Fibroblast of the aortic adventitia (primary cell): ENCODE measurements at regions not wholly inside any gene's neighbourhood (a gene's known extent, or its start where the extent isn't known, plus 50 kb on each side); places are given as distances from the start of the nearest gene placed in this dataset.

Source experiments
- DNase-seq: peaks from one replicate; pipeline ENCODE4 v3.0.0-alpha.2; 2010; ENCODE audit warnings: low read depth
- H3K4me3 ChIP-seq: 2 replicates; pipeline ENCODE4 v1.5.1; 2011; ENCODE audit warnings: low read depth, mild to moderate bottlenecking, control low read depth, low read length, moderate library complexity
- TF ChIP-seq, protein P1 (sequence below): IDR thresholded peaks from 2 replicates; pipeline ENCODE4 v1.5.1; 2011; ENCODE audit warnings: mild to moderate bottlenecking, low read length, control low read depth, inconsistent platforms; ENCODE audit not compliant: insufficient read depth

DNA sequence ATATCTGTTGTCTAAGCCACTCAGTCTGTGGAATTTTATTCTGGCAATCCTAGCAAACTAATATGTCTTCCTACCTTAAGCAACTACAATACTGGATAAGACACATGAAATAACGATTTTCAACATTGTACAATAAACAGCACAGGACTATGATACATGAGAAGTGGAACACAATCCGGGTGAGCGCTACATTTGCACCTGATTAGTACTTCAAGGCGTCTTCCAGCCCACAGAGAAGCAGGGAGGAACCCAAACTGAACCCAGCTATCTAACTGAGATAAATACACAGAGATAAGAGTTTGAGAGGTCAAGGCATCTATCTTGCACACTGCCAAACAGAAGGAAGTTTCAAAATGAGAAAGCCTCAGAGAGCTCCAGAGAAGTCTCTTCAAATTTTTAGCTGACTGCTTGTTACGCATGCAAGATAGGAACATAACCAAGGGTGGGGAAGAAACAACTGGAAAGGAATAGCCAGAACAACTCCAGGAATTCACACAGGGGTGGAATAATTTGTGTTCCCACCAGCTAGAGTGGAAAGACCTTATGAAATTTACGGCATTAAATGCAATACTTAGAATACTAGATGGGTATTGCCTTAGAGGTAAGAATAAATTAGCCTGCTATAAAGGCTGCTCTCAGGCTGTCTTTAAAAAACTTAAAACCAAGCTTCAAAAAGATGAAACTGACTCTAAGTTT lies 481.8 kb downstream of the MTRR start:
- DNase-seq = no peak
- TF ChIP-seq, protein P1, sequence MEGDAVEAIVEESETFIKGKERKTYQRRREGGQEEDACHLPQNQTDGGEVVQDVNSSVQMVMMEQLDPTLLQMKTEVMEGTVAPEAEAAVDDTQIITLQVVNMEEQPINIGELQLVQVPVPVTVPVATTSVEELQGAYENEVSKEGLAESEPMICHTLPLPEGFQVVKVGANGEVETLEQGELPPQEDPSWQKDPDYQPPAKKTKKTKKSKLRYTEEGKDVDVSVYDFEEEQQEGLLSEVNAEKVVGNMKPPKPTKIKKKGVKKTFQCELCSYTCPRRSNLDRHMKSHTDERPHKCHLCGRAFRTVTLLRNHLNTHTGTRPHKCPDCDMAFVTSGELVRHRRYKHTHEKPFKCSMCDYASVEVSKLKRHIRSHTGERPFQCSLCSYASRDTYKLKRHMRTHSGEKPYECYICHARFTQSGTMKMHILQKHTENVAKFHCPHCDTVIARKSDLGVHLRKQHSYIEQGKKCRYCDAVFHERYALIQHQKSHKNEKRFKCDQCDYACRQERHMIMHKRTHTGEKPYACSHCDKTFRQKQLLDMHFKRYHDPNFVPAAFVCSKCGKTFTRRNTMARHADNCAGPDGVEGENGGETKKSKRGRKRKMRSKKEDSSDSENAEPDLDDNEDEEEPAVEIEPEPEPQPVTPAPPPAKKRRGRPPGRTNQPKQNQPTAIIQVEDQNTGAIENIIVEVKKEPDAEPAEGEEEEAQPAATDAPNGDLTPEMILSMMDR = no peak
- H3K4me3 ChIP-seq = no peak overlapping the region

- DNase-seq = no peak
- TF ChIP-seq, protein P1 = no peak
- no peak overlapping the region for H3K4me3 ChIP-seq
Observed at GRCh38 chr5:8355981-8356380, 487.0 kb downstream of the MTRR start.

DNA sequence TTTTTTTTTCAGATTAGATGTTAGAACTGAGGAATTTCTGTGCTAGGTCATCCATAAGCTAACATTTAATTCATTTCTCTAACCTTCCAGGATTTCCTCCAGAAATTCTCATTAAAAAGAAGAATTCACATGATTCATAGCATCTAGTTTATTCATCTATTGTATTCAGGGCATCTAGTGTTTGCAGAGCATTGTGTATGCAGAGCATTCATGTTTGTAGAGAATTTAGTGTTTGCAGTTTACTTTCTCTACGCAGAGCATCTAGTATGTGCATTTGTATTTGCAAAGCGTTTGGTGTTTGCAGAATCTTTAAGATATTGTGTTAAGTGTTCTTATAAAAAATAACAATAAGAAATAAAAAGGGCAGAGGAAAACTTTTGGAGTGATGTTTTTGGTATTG lies 491.1 kb downstream of the MTRR start:
- TF ChIP-seq, protein P1 = no peak
- no peak for DNase-seq

DNA sequence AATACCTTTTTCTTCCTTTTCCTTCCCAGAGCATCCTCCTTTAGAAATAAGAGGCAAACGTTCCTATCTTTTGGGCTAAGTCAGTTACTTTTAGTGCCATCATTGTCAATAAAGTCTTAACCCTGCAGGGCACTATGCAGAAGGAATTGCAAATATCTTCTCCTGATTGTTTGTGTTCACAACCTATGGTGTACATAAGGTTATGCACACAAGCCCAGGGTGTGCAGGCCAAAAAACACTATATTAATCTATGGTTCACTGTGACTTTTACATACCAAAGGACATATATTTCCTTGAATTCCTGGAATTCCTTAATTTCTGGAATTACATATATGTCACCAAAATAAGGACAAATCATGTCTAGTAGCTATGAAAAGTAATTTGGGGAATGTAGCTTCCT lies 493.5 kb downstream of the MTRR start:
- DNase-seq = no peak
- TF ChIP-seq, protein P1 = no peak
- H3K4me3 ChIP-seq = no peak overlapping the region

More for the DNA sequence above, 491.1 kb downstream of the MTRR start:
- no peak overlapping the region for H3K4me3 ChIP-seq

GRCh38 chr5:8363138-8363537 lies 494.2 kb downstream of the MTRR start:
- peak; percentile 5 for DNase-seq
- TF ChIP-seq, protein P1 = no peak
- no peak overlapping the region for H3K4me3 ChIP-seq

GRCh38 chr5:8366266-8366665 lies 497.3 kb downstream of the MTRR start:
- TF ChIP-seq, protein P1 = no peak
- H3K4me3 ChIP-seq = no peak overlapping the region
- no peak for DNase-seq

DNA sequence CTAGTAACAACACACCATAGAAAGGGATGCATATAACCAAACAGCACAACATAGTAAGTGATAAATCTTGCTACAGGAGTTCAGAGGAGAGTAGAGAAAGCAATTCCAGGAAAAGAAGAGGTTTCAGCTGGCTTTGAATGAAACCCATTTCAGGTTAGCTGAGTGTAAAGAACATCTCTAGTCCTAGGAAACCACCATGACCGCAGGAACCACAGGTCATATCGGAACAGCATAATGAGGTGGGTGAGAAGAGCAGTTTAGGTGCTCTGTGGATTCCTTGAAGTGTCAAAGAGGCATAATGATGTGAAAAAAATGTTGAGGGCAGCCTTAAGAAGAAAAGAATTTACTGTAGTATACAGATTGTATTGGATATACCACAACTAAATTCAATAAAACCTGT lies 507.5 kb downstream of the MTRR start:
- H3K4me3 ChIP-seq = no peak overlapping the region
- no peak for DNase-seq
- TF ChIP-seq, protein P1 = no peak
